ENCODE measurements at regions not wholly inside any gene's neighbourhood (a gene's known extent, or its start where the extent isn't known, plus 50 kb on each side); places are given as distances from the start of the nearest gene placed in this dataset.

- TF ChIP-seq CTCF (IDR thresholded peaks at IDR 0.05; ENCODE audit: poor library complexity, severe bottlenecking) (no peak), POLR2AphosphoS5 (IDR thresholded peaks at IDR 0.05) (no peak), MXI1 (conservative IDR thresholded peaks at IDR 0.05; ENCODE audit: poor library complexity, severe bottlenecking) (no peak), RAD21 (conservative IDR thresholded peaks at IDR 0.05) (no peak), EP300 (conservative IDR thresholded peaks at IDR 0.05; ENCODE audit: poor library complexity, severe bottlenecking) (no peak), EZH2 (IDR thresholded peaks at IDR 0.05; ENCODE audit: borderline replicate concordance, insufficient read depth, low read length, poor library complexity, severe bottlenecking) (no peak), REST (IDR thresholded peaks at IDR 0.05; ENCODE audit: borderline replicate concordance) (no peak), SMC3 (conservative IDR thresholded peaks at IDR 0.05; ENCODE audit: poor library complexity) (no peak), TAF1 (IDR thresholded peaks at IDR 0.05; ENCODE audit: low read depth) (no peak)
Observed at GRCh38 chr6:120254651-120255050, 905.1 kb upstream of the MAN1A1 start.

Measured in neural cell (in vitro differentiated cells).